KMS-11 (cell line): ENCODE measurements at regions not wholly inside any gene's neighbourhood (a gene's known extent, or its start where the extent isn't known, plus 50 kb on each side); places are given as distances from the start of the nearest gene placed in this dataset.
"Not testable (repeated sequence)": the region's sequence is repeated elsewhere in the genome, so short reads cannot be mapped to it uniquely, and the experiment has no call there.

Source experiments
- H2AFZ ChIP-seq: fragments of 200-600 bp; sonication (generic); 2 replicates; pipeline ENCODE4 v1.6.1; 2016; ENCODE audit warnings: antibody characterized with exemption, mixed run types, low read depth
- H3K27ac ChIP-seq: fragments of 200-600 bp; sonication (generic); 2 replicates; pipeline ENCODE4 v1.6.1; 2016; ENCODE audit warnings: mild to moderate bottlenecking, mixed run types
- H3K27me3 ChIP-seq: fragments of 200-600 bp; sonication (generic); 2 replicates; pipeline ENCODE4 v1.6.1; 2017; ENCODE audit warnings: mild to moderate bottlenecking, low read depth, mixed run types, moderate library complexity; ENCODE audit not compliant: insufficient read depth
- H3K36me3 ChIP-seq: fragments of 200-600 bp; sonication (generic); 2 replicates; pipeline ENCODE4 v1.6.1; 2017; ENCODE audit warnings: mild to moderate bottlenecking, mixed run types; ENCODE audit not compliant: insufficient read depth
- H3K4me1 ChIP-seq: fragments of 200-600 bp; sonication (generic); 2 replicates; pipeline ENCODE4 v1.6.1; 2016; ENCODE audit warnings: mild to moderate bottlenecking, low read depth, mixed run types; ENCODE audit not compliant: poor library complexity, severe bottlenecking
- H3K4me2 ChIP-seq: fragments of 200-600 bp; sonication (generic); 2 replicates; pipeline ENCODE4 v1.7.0; 2016; ENCODE audit warnings: mild to moderate bottlenecking, mixed run types
- H3K4me3 ChIP-seq: fragments of 200-600 bp; sonication (generic); IDR thresholded peaks from 2 replicates; pipeline ENCODE4 v1.6.1; 2017; ENCODE audit warnings: low read depth, low read length, mixed read lengths; ENCODE audit not compliant: insufficient read depth
- H3K79me2 ChIP-seq: fragments of 200-600 bp; sonication (generic); 2 replicates; pipeline ENCODE4 v1.6.1; 2016; ENCODE audit warnings: low read depth, mixed run types; ENCODE audit not compliant: insufficient read depth
- H3K9ac ChIP-seq: fragments of 200-600 bp; sonication (generic); 2 replicates; pipeline ENCODE4 v1.6.1; 2016; ENCODE audit warnings: mild to moderate bottlenecking, mixed run types
- H4K20me1 ChIP-seq: fragments of 200-600 bp; sonication (generic); 2 replicates; pipeline ENCODE4 v1.6.1; 2016; ENCODE audit warnings: mild to moderate bottlenecking, mixed run types; ENCODE audit not compliant: insufficient read depth
- CTCF ChIP-seq: fragments of 200-600 bp; sonication (generic); conservative IDR thresholded peaks from 2 replicates; pipeline ENCODE4 v1.6.1; 2017; ENCODE audit warnings: low read depth, mild to moderate bottlenecking, antibody characterized with exemption, low read length, moderate library complexity, mixed read lengths

DNA sequence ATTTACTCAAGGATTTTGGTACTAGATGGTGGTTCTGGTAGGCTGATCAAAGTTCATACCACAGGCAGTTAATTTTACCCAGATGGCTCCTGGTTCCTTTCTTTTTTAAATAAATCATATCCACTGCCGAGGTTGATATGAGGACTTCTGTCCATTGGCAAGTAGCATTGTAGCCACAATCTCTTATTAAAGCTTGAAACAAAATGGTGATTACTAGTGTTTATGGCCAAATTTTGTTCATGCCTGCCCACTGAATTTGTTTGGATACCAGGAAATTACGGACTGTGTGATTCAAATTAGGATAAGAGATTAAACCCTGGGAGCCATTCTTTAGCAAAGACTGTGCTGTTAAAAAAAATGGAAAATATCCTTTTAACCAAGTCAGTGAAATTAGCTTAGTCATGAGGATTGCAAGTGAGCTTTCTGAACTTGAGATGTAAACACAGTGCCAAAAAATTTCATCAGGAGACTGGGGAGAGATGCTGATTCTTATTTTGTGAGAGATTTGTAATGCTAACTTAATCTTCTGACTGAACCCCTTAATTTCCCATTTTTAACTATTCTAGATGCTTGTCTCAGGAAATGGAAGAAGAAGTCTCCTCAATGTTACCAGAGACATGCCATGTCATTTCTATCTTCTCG lies 893.5 kb upstream of the ADAMTS5 start:
- not testable (repeated sequence) for H3K27me3 ChIP-seq, H2AFZ ChIP-seq, H3K4me1 ChIP-seq, H3K4me3 ChIP-seq, H3K79me2 ChIP-seq, H3K27ac ChIP-seq, H3K4me2 ChIP-seq, H3K9ac ChIP-seq, H3K36me3 ChIP-seq, H4K20me1 ChIP-seq

DNA sequence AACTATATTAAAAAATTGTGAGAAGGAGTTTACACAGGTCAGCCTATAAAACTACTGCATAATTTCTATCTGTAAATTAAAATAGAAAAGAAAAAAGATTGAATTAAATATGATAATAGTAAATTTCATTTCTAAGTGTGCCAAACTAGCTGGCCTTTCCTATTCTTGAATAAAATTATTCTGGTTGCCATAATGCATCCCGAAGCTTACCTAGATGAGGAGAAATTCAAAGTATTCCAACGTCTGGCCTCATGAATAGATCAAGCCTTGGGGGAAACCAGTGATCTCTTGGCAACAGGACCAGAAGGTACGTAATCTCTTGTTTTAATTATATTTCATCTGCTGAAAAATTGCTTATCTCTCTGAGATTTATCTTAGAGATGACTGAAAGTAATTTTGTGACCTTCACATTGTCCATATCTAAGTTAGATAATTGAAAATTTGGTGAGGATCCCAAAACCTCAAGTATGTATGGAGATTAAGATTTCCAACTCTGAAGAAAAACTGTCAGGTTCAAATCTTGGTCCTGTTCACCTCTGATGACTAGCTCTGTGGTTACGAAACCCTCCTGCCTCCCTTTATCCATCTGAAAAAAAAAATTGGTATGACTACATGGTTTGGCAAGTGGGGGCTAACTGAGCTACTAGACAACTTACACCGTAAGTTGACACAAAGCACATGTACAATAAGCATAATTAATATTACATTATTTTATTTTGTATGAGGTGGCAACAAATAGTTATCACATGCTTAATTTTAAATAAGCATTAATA lies 891.4 kb upstream of the ADAMTS5 start:
- not testable (repeated sequence) for H3K36me3 ChIP-seq, H3K27me3 ChIP-seq, H3K4me2 ChIP-seq, H2AFZ ChIP-seq, H3K79me2 ChIP-seq, H3K9ac ChIP-seq, H3K4me3 ChIP-seq, H3K27ac ChIP-seq, H3K4me1 ChIP-seq, H4K20me1 ChIP-seq

- not testable (repeated sequence) for H3K36me3 ChIP-seq, H4K20me1 ChIP-seq
Observed at GRCh38 chr21:27856988-27857387, 890.1 kb upstream of the ADAMTS5 start.

DNA sequence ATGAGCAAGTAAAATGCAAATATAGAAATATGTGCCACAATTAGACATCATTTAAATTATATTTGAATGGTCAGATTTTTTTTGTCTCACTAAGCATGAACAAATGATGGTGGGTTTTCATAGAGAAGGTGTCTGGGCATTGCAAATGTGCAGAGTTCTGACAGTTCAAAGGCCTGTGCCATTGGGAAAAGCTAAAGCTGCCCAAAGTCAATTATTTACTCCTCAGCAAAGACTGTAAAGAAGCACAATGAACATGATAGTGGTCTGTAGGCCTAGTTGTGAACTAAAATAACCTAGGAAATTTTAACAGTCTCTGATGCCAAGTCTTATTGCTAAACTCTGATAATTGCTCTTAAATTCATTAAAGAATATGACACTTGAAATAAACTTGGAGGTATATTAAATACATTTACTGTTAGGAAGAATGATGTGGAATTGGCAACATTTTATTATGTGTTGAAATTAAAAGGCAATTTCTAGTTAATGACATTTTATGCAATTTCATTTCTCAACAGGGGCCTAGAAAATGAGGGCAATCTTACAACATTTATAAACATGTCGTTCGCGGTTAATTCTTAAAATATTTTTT lies 874.3 kb upstream of the ADAMTS5 start:
- H3K79me2 ChIP-seq: no peaks in the 10 kb centered on the region
- TF ChIP-seq CTCF: no peak
- no peak overlapping the region for H3K9ac ChIP-seq
- no peak overlapping the region for H3K27ac ChIP-seq
- no peaks in the 10 kb centered on the region for H3K4me1 ChIP-seq
- no peaks in the 10 kb centered on the region for H3K27me3 ChIP-seq
- H3K4me3 ChIP-seq: no peak overlapping the region
- no peak overlapping the region for H2AFZ ChIP-seq
- H3K36me3 ChIP-seq: no peaks in the 10 kb centered on the region
- no peak overlapping the region for H3K4me2 ChIP-seq
- H4K20me1 ChIP-seq: no peaks in the 10 kb centered on the region

More at GRCh38 chr21:27856988-27857387, 890.1 kb upstream of the ADAMTS5 start:
- not testable (repeated sequence) for H3K27ac ChIP-seq, H3K79me2 ChIP-seq, H2AFZ ChIP-seq, H3K4me1 ChIP-seq, H3K4me2 ChIP-seq, H3K4me3 ChIP-seq, H3K27me3 ChIP-seq, H3K9ac ChIP-seq

GRCh38 chr21:27840262-27840661 lies 873.4 kb upstream of the ADAMTS5 start:
- TF ChIP-seq CTCF: no peak
- Histone ChIP-seq H3K9ac (no peak overlapping the region), H2AFZ (no peak overlapping the region)

More at GRCh38 chr21:27840262-27840661, 873.4 kb upstream of the ADAMTS5 start:
- Histone ChIP-seq H3K4me1 (no peaks in the 10 kb centered on the region), H3K36me3 (no peaks in the 10 kb centered on the region), H3K4me2 (no peak overlapping the region), H3K79me2 (no peaks in the 10 kb centered on the region), H3K27ac (no peak overlapping the region), H3K27me3 (no peaks in the 10 kb centered on the region), H4K20me1 (no peaks in the 10 kb centered on the region), H3K4me3 (no peak overlapping the region)
